ENCODE measurements at regions not wholly inside any gene's neighbourhood (a gene's known extent, or its start where the extent isn't known, plus 50 kb on each side); places are given as distances from the start of the nearest gene placed in this dataset.

DNA sequence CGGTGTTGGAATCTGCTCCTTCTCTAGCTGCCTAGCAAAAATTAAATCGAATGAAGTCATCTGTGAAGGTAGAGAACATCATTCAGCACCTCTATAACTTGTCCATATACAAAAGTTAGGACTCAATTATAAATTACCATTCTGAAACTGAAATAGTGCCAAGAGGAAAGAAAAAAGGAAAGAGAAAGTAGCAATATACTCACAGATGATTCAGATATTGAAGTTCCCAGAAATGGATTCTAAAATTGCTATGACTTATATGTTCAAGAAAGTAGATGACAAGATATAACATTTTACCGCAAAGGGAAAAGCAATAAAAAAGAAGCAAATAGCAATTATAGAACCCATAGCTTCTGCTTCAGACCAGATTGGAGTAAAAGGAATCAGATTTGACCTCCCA lies 333.6 kb upstream of the GYPC start (continued):
- TF ChIP-seq IKZF1 (conservative IDR thresholded peaks at IDR 0.05), result no peak

DNA sequence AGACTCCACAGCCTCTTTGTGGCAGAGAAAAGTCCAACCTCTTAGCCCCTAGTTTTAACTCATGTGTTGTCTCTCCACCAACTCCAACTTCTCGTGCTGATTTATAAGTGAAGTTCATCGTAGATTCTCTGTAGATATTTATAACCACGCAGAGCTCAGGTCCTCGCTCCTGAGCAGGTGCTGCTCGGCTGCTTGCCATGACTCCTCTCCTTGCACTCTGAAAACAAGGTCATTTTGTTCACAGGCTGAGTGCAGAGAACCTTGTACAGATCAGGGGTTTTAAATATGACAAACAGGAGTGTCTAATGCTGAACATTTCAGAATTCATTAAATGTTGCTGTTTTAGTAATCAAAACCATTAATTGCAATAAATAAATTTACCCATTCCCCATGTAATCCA lies 330.8 kb upstream of the GYPC start:
- ATAC-seq, result no peak
- intact Hi-C loops (cut with micrococcal nuclease; ENCODE audit: unreplicated experiment), result no loop called here
- H3K36me3 ChIP-seq (ENCODE audit: control insufficient read depth in 2 of 2, insufficient read depth in 2 of 2, low read length in 1 of 2), result no peaks in the 10 kb centered on the region
- H3K9me3 ChIP-seq (replicated peaks; ENCODE audit: control insufficient read depth, insufficient read depth, low read length), result no peaks in the 10 kb centered on the region
- no peak for TF ChIP-seq FOXM1 (IDR thresholded peaks at IDR 0.05; ENCODE audit: low read depth, low read length)
- no peak overlapping the region for H3K27ac ChIP-seq (ENCODE audit: control insufficient read depth, insufficient read depth)
- no peaks in the 10 kb centered on the region for H4K20me1 ChIP-seq (ENCODE audit: control insufficient read depth, insufficient read depth)
- H3K79me2 ChIP-seq (ENCODE audit: control insufficient read depth, insufficient read depth, low read length), result no peaks in the 10 kb centered on the region
- no peaks in the 10 kb centered on the region for H3K27me3 ChIP-seq (replicated peaks in 1 of 2; ENCODE audit: control insufficient read depth in 2 of 2, insufficient read depth in 2 of 2, low read length in 1 of 2)
- no peak overlapping the region for H3K4me3 ChIP-seq
- CTCF ChIA-PET, result no interaction called here
- no peak overlapping the region for H3K4me2 ChIP-seq (ENCODE audit: control insufficient read depth, insufficient read depth)
- POLR2A ChIA-PET, result no interaction called here
- H2AFZ ChIP-seq (ENCODE audit: control insufficient read depth, low read depth, low read length), result no peak overlapping the region
- BruUV-seq (replicated peaks), result no TSS peak
- 69% methylated on average over 5 of the region's 5 CpGs for WGBS (ENCODE audit: insufficient coverage, insufficient replicate concordance, low lambda C conversion rate, missing lambda C conversion rate)
- no peaks in the 10 kb centered on the region for H3K4me1 ChIP-seq (ENCODE audit: control insufficient read depth, insufficient read depth, low read length)
- SMC1A ChIA-PET (ENCODE audit: uncharacterized antibody, unreplicated experiment), result no interaction called here
- RAD21 ChIA-PET (ENCODE audit: unreplicated experiment), result no interaction called here
- H3K9ac ChIP-seq (ENCODE audit: control insufficient read depth, insufficient read depth, low read length), result no peak overlapping the region
- FAIRE-seq, result no peak
- in situ Hi-C loops (cut with MboI), result no loop called here
- no peak for DNase-seq (ENCODE audit: low read depth, low spot score)

DNA sequence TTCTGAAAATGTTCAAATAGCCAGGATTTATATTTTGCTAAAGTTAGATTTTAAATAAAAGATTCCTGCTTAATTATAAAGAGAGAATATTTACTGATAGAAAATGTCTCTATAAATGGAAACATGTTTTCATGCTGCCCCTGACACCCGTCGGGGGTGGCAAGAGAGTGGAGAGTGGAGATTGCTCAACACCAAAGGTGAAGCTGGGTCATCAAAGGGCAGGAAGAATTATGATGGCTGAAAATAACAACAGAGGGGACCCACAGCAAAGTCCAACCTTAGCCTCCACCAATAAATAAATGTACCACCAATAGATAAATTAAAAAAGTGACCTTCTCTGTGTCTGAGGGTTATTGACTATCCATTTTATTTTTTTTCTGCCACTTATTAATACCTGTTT lies 326.8 kb upstream of the GYPC start:
- no peak for ATAC-seq
- no peak for DNase-seq (ENCODE audit: low read depth, low spot score)
- 50% methylated on average over 2 of the region's 2 CpGs for WGBS (ENCODE audit: insufficient coverage, insufficient replicate concordance, low lambda C conversion rate, missing lambda C conversion rate)
- RAD21 ChIA-PET (ENCODE audit: unreplicated experiment), result no interaction called here
- no peaks in the 10 kb centered on the region for H4K20me1 ChIP-seq (ENCODE audit: control insufficient read depth, insufficient read depth)
- H3K9ac ChIP-seq (ENCODE audit: control insufficient read depth, insufficient read depth, low read length), result no peak overlapping the region
- H3K27me3 ChIP-seq (replicated peaks in 1 of 2; ENCODE audit: control insufficient read depth in 2 of 2, insufficient read depth in 2 of 2, low read length in 1 of 2), result no peaks in the 10 kb centered on the region
- no peaks in the 10 kb centered on the region for H3K36me3 ChIP-seq (ENCODE audit: control insufficient read depth in 2 of 2, insufficient read depth in 2 of 2, low read length in 1 of 2)
- FAIRE-seq, result no peak
- no peak overlapping the region for H2AFZ ChIP-seq (ENCODE audit: control insufficient read depth, low read depth, low read length)
- no TSS peak for BruUV-seq (replicated peaks)
- H3K4me3 ChIP-seq, result no peak overlapping the region
- CTCF ChIA-PET, result interaction anchor here (0.6 kb wide), 1 partner anchor 9 kb away, joined by 3 read pairs; no protein-coding TSS in a partner anchor
- H3K4me1 ChIP-seq (ENCODE audit: control insufficient read depth, insufficient read depth, low read length), result no peaks in the 10 kb centered on the region
- no peaks in the 10 kb centered on the region; the same call in 2 of the 3 replicates for H3K9me3 ChIP-seq (replicated peaks; ENCODE audit: control insufficient read depth, insufficient read depth, low read length)
- SMC1A ChIA-PET (ENCODE audit: uncharacterized antibody, unreplicated experiment), result interaction anchor here (0.8 kb wide), 1 partner anchor 10 kb away, joined by 3 read pairs; no protein-coding TSS in a partner anchor
- no peaks in the 10 kb centered on the region for H3K79me2 ChIP-seq (ENCODE audit: control insufficient read depth, insufficient read depth, low read length)
- POLR2A ChIA-PET, result no interaction called here
- intact Hi-C loops (cut with micrococcal nuclease; ENCODE audit: unreplicated experiment), result no loop called here
- no peak overlapping the region for H3K4me2 ChIP-seq (ENCODE audit: control insufficient read depth, insufficient read depth)
- in situ Hi-C loops (cut with MboI), result no loop called here
- H3K27ac ChIP-seq (ENCODE audit: control insufficient read depth, insufficient read depth), result no peak overlapping the region
- TF ChIP-seq MYB (IDR thresholded peaks at IDR 0.05; ENCODE audit: borderline replicate concordance, low read depth, low read length) (no peak), GATAD2B (conservative IDR thresholded peaks at IDR 0.05; ENCODE audit: low read depth) (no peak), NFYB (IDR thresholded peaks at IDR 0.05; ENCODE audit: insufficient read depth, low read depth, low read length) (no peak), FOXK2 (IDR thresholded peaks at IDR 0.05) (no peak), HCFC1 (IDR thresholded peaks at IDR 0.05; ENCODE audit: low read length) (no peak)
- TF ChIP-seq, protein P1, sequence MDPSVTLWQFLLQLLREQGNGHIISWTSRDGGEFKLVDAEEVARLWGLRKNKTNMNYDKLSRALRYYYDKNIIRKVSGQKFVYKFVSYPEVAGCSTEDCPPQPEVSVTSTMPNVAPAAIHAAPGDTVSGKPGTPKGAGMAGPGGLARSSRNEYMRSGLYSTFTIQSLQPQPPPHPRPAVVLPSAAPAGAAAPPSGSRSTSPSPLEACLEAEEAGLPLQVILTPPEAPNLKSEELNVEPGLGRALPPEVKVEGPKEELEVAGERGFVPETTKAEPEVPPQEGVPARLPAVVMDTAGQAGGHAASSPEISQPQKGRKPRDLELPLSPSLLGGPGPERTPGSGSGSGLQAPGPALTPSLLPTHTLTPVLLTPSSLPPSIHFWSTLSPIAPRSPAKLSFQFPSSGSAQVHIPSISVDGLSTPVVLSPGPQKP (IDR thresholded peaks at IDR 0.05; ENCODE audit: low read depth, low read length), result no peak
- TF ChIP-seq, protein P2, sequence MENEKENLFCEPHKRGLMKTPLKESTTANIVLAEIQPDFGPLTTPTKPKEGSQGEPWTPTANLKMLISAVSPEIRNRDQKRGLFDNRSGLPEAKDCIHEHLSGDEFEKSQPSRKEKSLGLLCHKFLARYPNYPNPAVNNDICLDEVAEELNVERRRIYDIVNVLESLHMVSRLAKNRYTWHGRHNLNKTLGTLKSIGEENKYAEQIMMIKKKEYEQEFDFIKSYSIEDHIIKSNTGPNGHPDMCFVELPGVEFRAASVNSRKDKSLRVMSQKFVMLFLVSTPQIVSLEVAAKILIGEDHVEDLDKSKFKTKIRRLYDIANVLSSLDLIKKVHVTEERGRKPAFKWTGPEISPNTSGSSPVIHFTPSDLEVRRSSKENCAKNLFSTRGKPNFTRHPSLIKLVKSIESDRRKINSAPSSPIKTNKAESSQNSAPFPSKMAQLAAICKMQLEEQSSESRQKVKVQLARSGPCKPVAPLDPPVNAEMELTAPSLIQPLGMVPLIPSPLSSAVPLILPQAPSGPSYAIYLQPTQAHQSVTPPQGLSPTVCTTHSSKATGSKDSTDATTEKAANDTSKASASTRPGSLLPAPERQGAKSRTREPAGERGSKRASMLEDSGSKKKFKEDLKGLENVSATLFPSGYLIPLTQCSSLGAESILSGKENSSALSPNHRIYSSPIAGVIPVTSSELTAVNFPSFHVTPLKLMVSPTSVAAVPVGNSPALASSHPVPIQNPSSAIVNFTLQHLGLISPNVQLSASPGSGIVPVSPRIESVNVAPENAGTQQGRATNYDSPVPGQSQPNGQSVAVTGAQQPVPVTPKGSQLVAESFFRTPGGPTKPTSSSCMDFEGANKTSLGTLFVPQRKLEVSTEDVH (IDR thresholded peaks at IDR 0.05; ENCODE audit: low read depth, partially characterized antibody), result no peak
- TF ChIP-seq, protein P3, sequence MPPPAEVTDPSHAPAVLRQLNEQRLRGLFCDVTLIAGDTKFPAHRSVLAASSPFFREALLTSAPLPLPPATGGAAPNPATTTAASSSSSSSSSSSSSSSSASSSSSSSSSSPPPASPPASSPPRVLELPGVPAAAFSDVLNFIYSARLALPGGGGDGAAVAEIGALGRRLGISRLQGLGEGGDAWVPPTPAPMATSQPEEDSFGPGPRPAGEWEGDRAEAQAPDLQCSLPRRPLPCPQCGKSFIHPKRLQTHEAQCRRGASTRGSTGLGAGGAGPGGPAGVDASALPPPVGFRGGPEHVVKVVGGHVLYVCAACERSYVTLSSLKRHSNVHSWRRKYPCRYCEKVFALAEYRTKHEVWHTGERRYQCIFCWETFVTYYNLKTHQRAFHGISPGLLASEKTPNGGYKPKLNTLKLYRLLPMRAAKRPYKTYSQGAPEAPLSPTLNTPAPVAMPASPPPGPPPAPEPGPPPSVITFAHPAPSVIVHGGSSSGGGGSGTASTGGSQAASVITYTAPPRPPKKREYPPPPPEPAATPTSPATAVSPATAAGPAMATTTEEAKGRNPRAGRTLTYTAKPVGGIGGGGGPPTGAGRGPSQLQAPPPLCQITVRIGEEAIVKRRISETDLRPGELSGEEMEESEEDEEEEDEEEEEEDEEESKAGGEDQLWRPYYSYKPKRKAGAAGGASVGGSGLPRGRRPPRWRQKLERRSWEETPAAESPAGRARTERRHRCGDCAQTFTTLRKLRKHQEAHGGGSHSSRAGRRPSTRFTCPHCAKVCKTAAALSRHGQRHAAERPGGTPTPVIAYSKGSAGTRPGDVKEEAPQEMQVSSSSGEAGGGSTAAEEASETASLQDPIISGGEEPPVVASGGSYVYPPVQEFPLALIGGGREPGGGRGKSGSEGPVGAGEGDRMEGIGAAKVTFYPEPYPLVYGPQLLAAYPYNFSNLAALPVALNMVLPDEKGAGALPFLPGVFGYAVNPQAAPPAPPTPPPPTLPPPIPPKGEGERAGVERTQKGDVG (CRISPR knock-in tag; IDR thresholded peaks at IDR 0.05), result no peak

All from GM12878 (cell line).